H1 (cell line): ENCODE measurements at regions not wholly inside any gene's neighbourhood (a gene's known extent, or its start where the extent isn't known, plus 50 kb on each side); places are given as distances from the start of the nearest gene placed in this dataset.

Source experiments
- CBX8 ChIP-seq: fragments of 300-800, 300-1000 bp; sonication (generic); IDR thresholded peaks from 2 replicates; pipeline ENCODE4 v1.7.1; 2016; ENCODE audit warnings: low read depth, low read length, borderline replicate concordance
- CHD7 ChIP-seq: fragments of 300-600 bp; sonication (generic); IDR thresholded peaks from 2 replicates; pipeline ENCODE4 v1.7.1; 2012; ENCODE audit warnings: low read length, moderate library complexity, mild to moderate bottlenecking, inconsistent platforms; ENCODE audit not compliant: insufficient replicate concordance

- TF ChIP-seq CHD7, result no peak
- no peak for TF ChIP-seq CBX8
These were observed 880.6 kb upstream of the ARPP21 start (continued) for GRCh38 chr3:34758630-34759261.
